Gastroesophageal sphincter (tissue), 4 donors: ENCODE measurements at regions not wholly inside any gene's neighbourhood (a gene's known extent, or its start where the extent isn't known, plus 50 kb on each side); places are given as distances from the start of the nearest gene placed in this dataset.

Experiments used
- ATAC-seq: fragments of 150-250 bp; one replicate; pipeline ENCODE4 v1.9.1; 2016; ENCODE audit warnings: mild to moderate bottlenecking, moderate library complexity
- H3K27ac ChIP-seq, 4 donors: fragments of 200-600 bp; sonication (generic) in 3 of 4; 1 replicate in 3 of 4; 2 replicates in 1 of 4; pipeline ENCODE4 v1.5.1; 2016 to 2019
- H3K27me3 ChIP-seq: fragments of 200-600 bp; sonication (generic); one replicate; pipeline ENCODE4 v1.5.1; 2019
- H3K36me3 ChIP-seq, 2 donors: fragments of 200-600 bp; sonication (generic); one replicate each; pipeline ENCODE4 v1.5.1; 2019; ENCODE audit warnings: control low read depth in 1 of 2
- H3K4me1 ChIP-seq, 3 donors: fragments of 200-600 bp; sonication (generic); 1 replicate in 2 of 3; 2 replicates in 1 of 3; pipeline ENCODE4 v1.5.1; 2016 to 2019; ENCODE audit warnings: control low read depth in 2 of 3
- H3K4me3 ChIP-seq, 2 donors: fragments of 200-600 bp; sonication (generic); one replicate each; pipeline ENCODE4 v1.5.1; 2019; ENCODE audit warnings: mild to moderate bottlenecking in 1 of 2, moderate library complexity in 1 of 2
- H3K9me3 ChIP-seq, 3 donors: fragments of 200-600 bp; sonication (generic); one replicate each; pipeline ENCODE4 v1.5.1; 2017 to 2019; ENCODE audit warnings: control low read depth in 2 of 3
- CTCF ChIP-seq, 4 experiments: fragments of 200-600 bp in 2 of 4; fragments of 450-650 bp in 2 of 4; sonication (generic) in 1 of 4; IDR thresholded peaks; one replicate each; pipeline ENCODE4 v1.5.1; 2017 to 2019; ENCODE audit warnings: antibody characterized with exemption in 4 of 4, mild to moderate bottlenecking in 2 of 4, moderate library complexity in 2 of 4
- EP300 ChIP-seq: sonication (generic); formaldehyde crosslinking; IDR thresholded peaks from one replicate; pipeline ENCODE4 v1.6.1; 2017; ENCODE audit warnings: antibody characterized with exemption, mild to moderate bottlenecking
- POLR2A ChIP-seq, 2 donors: fragments of 450-650 bp; IDR thresholded peaks; one replicate each; pipeline ENCODE4 v1.6.1; 2017; ENCODE audit warnings: antibody characterized with exemption in 2 of 2, mild to moderate bottlenecking in 2 of 2, moderate library complexity in 1 of 2
- POLR2AphosphoS5 ChIP-seq: sonication (generic); formaldehyde crosslinking; IDR thresholded peaks from one replicate; pipeline ENCODE4 v1.6.1; 2017; ENCODE audit warnings: antibody characterized with exemption
- WGBS, 2 donors: methylation state at CpG; one replicate each; pipeline ENCODE4 v1.1.5; 2018; ENCODE audit warnings: low coverage in 1 of 2; 5-methylcytosine and 5-hydroxymethylcytosine counted together

DNA sequence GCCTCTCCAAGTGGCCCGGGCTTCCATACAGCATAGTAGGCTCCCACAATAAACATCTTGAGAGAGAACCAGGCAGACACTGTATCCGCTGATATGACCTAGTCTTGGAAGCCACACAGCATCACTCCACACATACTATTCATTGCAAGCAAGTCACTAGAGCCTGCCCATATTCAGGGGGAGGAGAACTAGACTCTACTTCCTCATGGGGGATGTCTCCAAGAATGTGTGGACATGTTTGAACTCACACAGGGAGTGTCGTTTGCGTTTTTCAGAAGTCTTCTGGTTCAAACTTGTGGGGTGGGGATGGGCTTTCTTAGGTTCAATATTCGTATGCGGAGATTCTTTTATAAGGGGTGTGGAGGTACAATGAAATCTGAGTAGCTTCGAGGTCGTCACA, 232.6 kb upstream of the HABP2 start:
- Histone ChIP-seq H3K36me3 (no peaks in the 10 kb centered on the region), H3K27ac (no peak overlapping the region), H3K27me3 (peaks cover 17% of the 10 kb centered on the region), H3K9me3 (no peaks in the 10 kb centered on the region), H3K4me1 (no peaks in the 10 kb centered on the region), H3K4me3 (no peak overlapping the region)
- TF ChIP-seq POLR2A (IDR thresholded peaks at IDR 0.05): no peak
- no peak for TF ChIP-seq POLR2AphosphoS5
- TF ChIP-seq EP300: no peak
- no peak for TF ChIP-seq CTCF (IDR thresholded peaks at IDR 0.05)
- WGBS, 2 donors: 83% methylated on average over 8 of the region's 8 CpGs; no CpG with 5 or more reads in 1 of the 2 donors
- no peak for ATAC-seq

GRCh38 chr10:113320987-113321386, 231.9 kb upstream of the HABP2 start:
- Histone ChIP-seq H3K27ac (no peak overlapping the region), H3K4me3 (no peak overlapping the region), H3K27me3 (peaks cover 14% of the 10 kb centered on the region), H3K9me3 (no peaks in the 10 kb centered on the region), H3K36me3 (no peaks in the 10 kb centered on the region), H3K4me1 (no peaks in the 10 kb centered on the region)
- TF ChIP-seq POLR2AphosphoS5: no peak
- TF ChIP-seq EP300: no peak
- no peak for TF ChIP-seq CTCF (IDR thresholded peaks at IDR 0.05)
- no peak for TF ChIP-seq POLR2A (IDR thresholded peaks at IDR 0.05)
- ATAC-seq: no peak
- WGBS, 2 donors: 61 to 80% methylated on average over 6 of the region's 6 CpGs

DNA sequence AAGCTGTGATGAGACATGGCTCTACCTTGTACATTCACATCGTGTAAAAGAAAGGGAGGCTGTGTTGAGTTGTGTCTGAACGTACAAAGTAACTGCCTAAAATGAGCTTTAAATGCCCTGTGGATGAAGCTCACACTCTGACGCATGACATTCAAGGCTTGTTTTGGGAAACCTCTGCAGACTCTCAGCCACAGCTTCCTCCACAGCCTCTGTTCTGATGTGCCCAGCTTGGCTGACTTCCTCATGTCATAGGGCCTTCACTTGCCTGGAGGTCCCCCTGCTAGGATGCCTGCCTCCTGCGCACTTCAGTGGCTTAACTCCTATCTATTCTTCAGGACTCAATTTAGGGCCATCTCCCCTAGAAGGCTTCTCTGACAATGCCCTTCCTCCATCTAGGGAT, 230.0 kb upstream of the HABP2 start:
- H3K4me1 ChIP-seq: no peaks in the 10 kb centered on the region
- no peak for TF ChIP-seq POLR2A (IDR thresholded peaks at IDR 0.05)
- TF ChIP-seq EP300: no peak
- TF ChIP-seq CTCF (IDR thresholded peaks at IDR 0.05): no peak
- no peak for TF ChIP-seq POLR2AphosphoS5
- H3K36me3 ChIP-seq: no peaks in the 10 kb centered on the region
- no peak overlapping the region for H3K4me3 ChIP-seq
- peaks cover 4% of the 10 kb centered on the region for H3K27me3 ChIP-seq
- WGBS, 2 donors: 85 to 92% methylated on average over 3 of the region's 4 CpGs
- H3K9me3 ChIP-seq: no peaks in the 10 kb centered on the region
- H3K27ac ChIP-seq: no peak overlapping the region
- peak; percentile 52 for ATAC-seq

DNA sequence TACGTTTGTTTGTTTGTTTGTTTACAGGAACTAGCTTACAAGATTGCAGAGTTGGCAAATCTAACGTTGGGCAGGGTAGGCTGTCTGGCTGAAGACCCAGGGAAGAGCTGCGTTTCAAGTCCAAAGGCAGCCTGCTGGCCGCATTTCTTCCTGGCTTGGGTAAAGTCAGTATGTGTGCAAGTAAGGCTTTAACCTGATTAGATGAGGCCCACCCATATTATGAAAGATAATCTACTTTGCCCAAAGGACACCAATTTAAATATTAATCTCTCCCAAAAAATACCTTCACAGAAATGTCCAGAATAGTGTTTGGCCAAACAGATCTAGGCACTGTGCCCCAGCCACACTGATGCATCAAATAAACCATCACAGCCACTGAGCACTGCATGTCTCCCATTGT, 228.9 kb upstream of the HABP2 start:
- TF ChIP-seq POLR2AphosphoS5 (no peak), CTCF (IDR thresholded peaks at IDR 0.05) (no peak), EP300 (no peak), POLR2A (IDR thresholded peaks at IDR 0.05) (no peak)
- H3K27me3 ChIP-seq: no peaks in the 10 kb centered on the region
- no peak overlapping the region for H3K27ac ChIP-seq
- H3K9me3 ChIP-seq: no peaks in the 10 kb centered on the region
- 77 to 89% methylated on average over 4 of the region's 4 CpGs for WGBS, 2 donors
- no peaks in the 10 kb centered on the region for H3K4me1 ChIP-seq
- ATAC-seq: no peak
- no peaks in the 10 kb centered on the region for H3K36me3 ChIP-seq
- H3K4me3 ChIP-seq: no peak overlapping the region

DNA sequence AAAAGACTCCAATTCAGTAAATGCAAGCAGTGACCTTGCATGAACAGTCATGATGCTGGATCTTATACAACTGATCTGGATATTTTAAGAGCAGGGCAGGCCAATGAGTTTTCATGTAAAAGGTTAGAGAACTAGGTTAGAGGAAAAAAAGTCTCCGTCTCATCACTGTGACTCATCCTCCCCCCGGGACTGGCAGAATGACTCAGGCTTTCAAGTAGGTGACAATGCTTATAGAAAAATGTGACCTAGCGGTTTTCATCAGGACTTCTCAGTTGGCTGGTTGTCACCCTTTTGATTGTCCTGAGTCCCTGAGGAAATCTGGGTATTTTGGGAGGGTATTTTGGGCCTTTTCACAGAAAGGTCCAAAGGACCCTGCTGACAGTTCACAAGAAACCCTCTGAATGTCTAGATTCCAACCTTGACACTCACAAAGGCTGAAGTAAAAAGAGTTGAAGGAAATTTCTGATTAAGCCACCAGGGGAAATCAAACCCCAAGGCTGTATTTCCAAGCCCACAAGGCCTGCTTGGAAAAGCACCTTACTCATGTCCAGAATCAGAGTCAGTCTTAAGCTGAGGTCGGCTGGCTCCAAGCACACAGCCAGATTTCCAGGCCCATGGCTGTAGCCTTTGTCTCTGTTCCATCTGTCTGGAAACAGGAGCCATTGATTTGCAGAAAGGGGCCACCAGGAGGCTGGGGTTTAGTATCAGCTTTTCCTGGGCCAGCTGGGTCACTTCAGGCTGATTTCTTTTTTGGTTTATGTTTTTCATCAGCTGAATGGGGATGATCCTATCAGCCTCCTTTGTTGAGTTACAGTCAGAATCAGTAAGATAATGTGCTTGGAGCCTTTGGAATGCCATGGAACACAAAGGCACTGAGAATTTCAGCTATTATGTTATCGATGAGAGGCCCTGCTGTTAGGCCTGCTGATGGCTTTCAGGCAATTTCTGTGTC, 226.4 kb upstream of the HABP2 start:
- Histone ChIP-seq H3K27ac (peak overlapping the region in 3 of 4 donors; percentile 10 to 41 (median 32)), H3K4me1 (no peaks in the 10 kb centered on the region), H3K4me3 (no peak overlapping the region), H3K9me3 (no peaks in the 10 kb centered on the region), H3K27me3 (no peaks in the 10 kb centered on the region), H3K36me3 (no peaks in the 10 kb centered on the region)
- no peak for ATAC-seq
- WGBS, 2 donors: 34 to 51% methylated on average over 4 to 5 of the region's 5 CpGs
- TF ChIP-seq CTCF (IDR thresholded peaks at IDR 0.05) (peak in 3 of 4 experiments; percentile 9 to 35 (median 20)), POLR2A (IDR thresholded peaks at IDR 0.05) (no peak), POLR2AphosphoS5 (peak; percentile 27), EP300 (no peak)
